ENCODE measurements at regions not wholly inside any gene's neighbourhood (a gene's known extent, or its start where the extent isn't known, plus 50 kb on each side); places are given as distances from the start of the nearest gene placed in this dataset.

- H3K27me3 ChIP-seq: no peaks in the 10 kb centered on the region
These were observed 157.5 kb upstream of the TACR1 start for GRCh38 chr2:75356865-75357264.

GRCh38 chr2:75353131-75353530 lies 153.8 kb upstream of the TACR1 start:
- Histone ChIP-seq H3K27me3 (no peaks in the 10 kb centered on the region), H3K36me3 (ENCODE audit: low read depth, missing control alignments) (no peaks in the 10 kb centered on the region), H3K27ac (no peak overlapping the region), H3K4me1 (no peaks in the 10 kb centered on the region), H3K9me3 (no peaks in the 10 kb centered on the region), H3K4me3 (no peak overlapping the region)
- intact Hi-C loops (cut with DNase I; ENCODE audit: low total_unique reads): no loop called here
- TF ChIP-seq CTCF (IDR thresholded peaks at IDR 0.05) (no peak), POLR2A (IDR thresholded peaks at IDR 0.05) (no peak)
- DNase-seq: no peak

More at GRCh38 chr2:75356865-75357264, 157.5 kb upstream of the TACR1 start:
- 75 to 76% methylated on average over 2 of the region's 2 CpGs for WGBS, 2 donors
- TF ChIP-seq POLR2A (IDR thresholded peaks at IDR 0.05) (no peak), CTCF (IDR thresholded peaks at IDR 0.05) (no peak)
- Histone ChIP-seq H3K27ac (no peak overlapping the region), H3K4me1 (no peaks in the 10 kb centered on the region), H3K36me3 (ENCODE audit: low read depth, missing control alignments) (no peaks in the 10 kb centered on the region), H3K9me3 (no peaks in the 10 kb centered on the region), H3K4me3 (no peak overlapping the region)
- intact Hi-C loops (cut with DNase I; ENCODE audit: low total_unique reads): no loop called here
- DNase-seq: no peak

- no peaks in the 10 kb centered on the region for H3K4me1 ChIP-seq
- H3K27ac ChIP-seq: no peak overlapping the region
- intact Hi-C loops (cut with DNase I; ENCODE audit: low total_unique reads): no loop called here
- no peaks in the 10 kb centered on the region for H3K27me3 ChIP-seq
- no peak for DNase-seq
- no peak overlapping the region for H3K4me3 ChIP-seq
- TF ChIP-seq CTCF (IDR thresholded peaks at IDR 0.05) (no peak), POLR2A (IDR thresholded peaks at IDR 0.05) (no peak)
- H3K36me3 ChIP-seq (ENCODE audit: low read depth, missing control alignments): no peaks in the 10 kb centered on the region
- 65 to 79% methylated on average over 1 of the region's 1 CpG for WGBS, 2 donors
- H3K9me3 ChIP-seq: no peaks in the 10 kb centered on the region
These were observed 149.0 kb upstream of the TACR1 start for GRCh38 chr2:75348307-75348706.

- TF ChIP-seq CTCF (IDR thresholded peaks at IDR 0.05): no peak
- TF ChIP-seq POLR2A (IDR thresholded peaks at IDR 0.05): no peak
- intact Hi-C loops (cut with DNase I; ENCODE audit: low total_unique reads): no loop called here
- no peak overlapping the region for H3K4me3 ChIP-seq
- no peaks in the 10 kb centered on the region for H3K4me1 ChIP-seq
- DNase-seq: no peak
- no peaks in the 10 kb centered on the region for H3K27me3 ChIP-seq
- 87 to 97% methylated on average over 1 of the region's 1 CpG for WGBS, 2 donors
- no peaks in the 10 kb centered on the region for H3K9me3 ChIP-seq
- no peak overlapping the region for H3K27ac ChIP-seq
- H3K36me3 ChIP-seq (ENCODE audit: low read depth, missing control alignments): no peaks in the 10 kb centered on the region
These were observed 144.8 kb upstream of the TACR1 start for GRCh38 chr2:75344146-75344545.

- Histone ChIP-seq H3K27me3 (no peaks in the 10 kb centered on the region), H3K36me3 (ENCODE audit: low read depth, missing control alignments) (no peaks in the 10 kb centered on the region), H3K4me3 (no peak overlapping the region), H3K27ac (no peak overlapping the region), H3K9me3 (no peaks in the 10 kb centered on the region), H3K4me1 (no peaks in the 10 kb centered on the region)
- no peak for DNase-seq
- intact Hi-C loops (cut with DNase I; ENCODE audit: low total_unique reads): no loop called here
- WGBS, 2 donors: 97 to 98% methylated on average over 1 of the region's 1 CpG
- TF ChIP-seq CTCF (IDR thresholded peaks at IDR 0.05): no peak
- no peak for TF ChIP-seq POLR2A (IDR thresholded peaks at IDR 0.05)
These were observed 143.3 kb upstream of the TACR1 start for GRCh38 chr2:75342504-75343175.

All from testis (tissue), 2 donors.